Activated T-helper 17 cell treated with anti-CD3 and anti-CD28 coated beads, Interleukin-2, amount 50 U/mL, for 72 hours (primary cell): ENCODE measurements at regions not wholly inside any gene's neighbourhood (a gene's known extent, or its start where the extent isn't known, plus 50 kb on each side); places are given as distances from the start of the nearest gene placed in this dataset.

Source experiments
- ATAC-seq: fragments of 150-1000 bp; cut with Tn5 transposase; replicated peaks from 2 replicates; pipeline ENCODE4 v1.10.0; 2021; ENCODE audit warnings: mild to moderate bottlenecking, moderate library complexity
- H3K27ac Mint-ChIP-seq: one replicate; pipeline ENCODE4 v1.8.0; 2022; ENCODE audit warnings: mixed read lengths
- H3K27me3 Mint-ChIP-seq: one replicate; pipeline ENCODE4 v1.8.0; 2022; ENCODE audit warnings: mixed read lengths
- H3K36me3 Mint-ChIP-seq: one replicate; pipeline ENCODE4 v1.8.0; 2022; ENCODE audit warnings: low read depth, mild to moderate bottlenecking, mixed read lengths
- H3K4me1 Mint-ChIP-seq: one replicate; pipeline ENCODE4 v1.8.0; 2022; ENCODE audit warnings: mixed read lengths
- H3K4me3 Mint-ChIP-seq: one replicate; pipeline ENCODE4 v1.8.0; 2022; ENCODE audit warnings: mild to moderate bottlenecking, mixed read lengths
- H3K9me3 Mint-ChIP-seq: one replicate; pipeline ENCODE4 v1.8.0; 2022; ENCODE audit warnings: mixed read lengths

DNA sequence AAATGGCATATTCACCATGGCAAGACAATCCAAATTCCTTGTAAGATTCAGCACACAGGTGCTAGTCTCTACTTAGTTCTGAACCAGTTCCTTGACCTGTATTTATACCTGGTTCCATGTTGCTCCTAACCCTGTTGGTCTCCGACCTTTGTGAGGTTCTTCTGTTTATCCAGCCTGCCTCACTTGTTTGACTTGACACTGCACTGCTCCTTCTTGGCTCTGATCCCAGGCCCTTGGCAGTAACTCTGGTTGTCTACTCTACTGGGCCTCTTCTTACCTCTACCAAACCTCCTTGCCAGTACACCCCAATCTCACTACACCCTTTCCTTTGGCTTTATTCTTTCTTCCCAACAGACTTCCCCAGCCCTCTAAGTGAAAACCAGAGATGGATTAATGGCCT lies 419.4 kb upstream of the USP24 start:
- no peaks in the 10 kb centered on the region for H3K36me3 Mint-ChIP-seq
- ATAC-seq, result no peak

DNA sequence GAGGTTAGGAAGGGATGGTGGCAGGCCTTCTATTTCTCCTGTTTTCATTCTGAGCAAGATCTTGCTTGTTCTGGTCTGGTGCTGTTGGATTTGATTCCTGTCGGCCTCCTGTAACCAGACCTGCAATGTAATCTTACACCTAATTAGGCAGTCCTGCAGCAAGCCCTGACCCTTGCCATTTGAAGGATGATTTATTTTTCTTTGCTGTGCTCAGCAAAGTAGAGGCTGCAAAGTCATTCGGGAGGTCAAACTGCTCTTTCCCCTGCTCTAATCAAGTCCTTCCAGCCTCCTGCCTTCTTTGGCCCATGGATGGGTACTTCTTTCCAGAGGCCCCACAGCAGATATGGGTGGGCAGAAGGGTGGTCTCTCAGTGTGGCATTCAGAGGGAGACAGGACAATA lies 417.7 kb upstream of the USP24 start:
- H3K36me3 Mint-ChIP-seq, result no peaks in the 10 kb centered on the region
- H3K9me3 Mint-ChIP-seq, result no peaks in the 10 kb centered on the region
- H3K27ac Mint-ChIP-seq, result no peak overlapping the region
- H3K27me3 Mint-ChIP-seq, result peaks cover 25% of the 10 kb centered on the region
- no peak for ATAC-seq
- no peak overlapping the region for H3K4me3 Mint-ChIP-seq
- H3K4me1 Mint-ChIP-seq, result no peaks in the 10 kb centered on the region

More for the DNA sequence above, 419.4 kb upstream of the USP24 start:
- Mint-ChIP-seq H3K4me3 (no peak overlapping the region), H3K9me3 (no peaks in the 10 kb centered on the region), H3K27ac (no peak overlapping the region), H3K4me1 (no peaks in the 10 kb centered on the region), H3K27me3 (peaks cover 26% of the 10 kb centered on the region)

DNA sequence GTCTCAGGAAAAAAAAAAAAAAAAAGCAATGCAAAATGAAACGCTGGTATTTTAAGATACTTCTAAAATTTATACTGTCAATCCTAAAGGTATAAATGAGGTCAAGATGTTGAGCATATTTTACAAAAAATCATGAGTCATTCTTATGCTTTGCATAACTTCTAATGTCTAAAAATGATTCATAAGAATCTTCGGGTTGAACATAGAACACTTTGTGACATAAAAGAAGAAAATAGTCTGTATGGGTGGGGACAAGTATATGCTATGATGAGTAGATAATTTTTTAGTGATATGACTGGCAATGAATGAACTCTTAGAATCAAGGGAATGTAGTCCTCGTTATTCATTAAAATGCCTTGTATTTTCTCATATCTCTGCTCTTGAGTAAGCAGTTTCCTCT lies 416.9 kb upstream of the USP24 start:
- Mint-ChIP-seq H3K4me1 (no peaks in the 10 kb centered on the region), H3K9me3 (no peaks in the 10 kb centered on the region), H3K27me3 (peaks cover 27% of the 10 kb centered on the region), H3K27ac (no peak overlapping the region), H3K4me3 (no peak overlapping the region), H3K36me3 (no peaks in the 10 kb centered on the region)
- peak; percentile 66 for ATAC-seq

DNA sequence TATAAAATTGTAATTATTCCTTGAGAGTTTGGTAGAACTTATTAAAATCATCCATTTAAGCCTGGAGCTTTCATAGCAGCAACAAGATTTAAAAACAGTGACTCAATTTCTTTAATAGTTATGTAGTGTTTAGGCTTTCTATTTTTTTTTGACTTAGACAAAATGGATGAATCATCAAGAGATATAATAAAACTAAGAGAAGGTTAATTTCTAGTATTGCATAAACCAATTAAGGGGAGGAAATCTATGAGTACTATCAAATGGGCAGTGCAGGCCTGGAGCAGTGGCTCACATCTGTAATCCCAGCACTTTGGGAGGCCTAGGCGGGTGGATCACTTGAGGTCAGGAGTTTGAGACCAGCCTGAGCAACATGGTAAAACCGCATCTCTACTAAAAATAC lies 416.3 kb upstream of the USP24 start:
- Mint-ChIP-seq H3K9me3 (no peaks in the 10 kb centered on the region), H3K27ac (no peak overlapping the region), H3K4me1 (no peaks in the 10 kb centered on the region), H3K27me3 (peaks cover 22% of the 10 kb centered on the region), H3K36me3 (no peaks in the 10 kb centered on the region), H3K4me3 (no peak overlapping the region)
- no peak for ATAC-seq

DNA sequence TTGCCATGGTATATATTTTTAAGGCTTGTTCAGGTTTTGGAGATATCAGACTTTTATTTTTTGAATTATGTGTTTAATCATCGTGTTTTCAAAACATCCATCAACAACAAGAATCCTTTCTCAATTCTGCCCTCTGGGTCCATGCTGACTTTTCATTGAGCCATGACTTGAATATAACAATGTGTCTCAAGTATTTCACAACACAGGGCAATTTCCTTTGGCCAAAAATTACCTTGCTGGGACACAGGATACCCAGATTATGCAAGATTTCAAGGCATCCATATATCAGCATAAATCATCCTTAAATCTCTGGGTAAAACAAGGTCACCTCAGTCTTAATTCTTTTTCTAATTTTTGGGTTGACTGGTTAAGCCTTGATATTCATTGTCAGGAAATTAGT lies 411.2 kb upstream of the USP24 start:
- no peak for ATAC-seq
- H3K4me3 Mint-ChIP-seq, result no peak overlapping the region
- H3K4me1 Mint-ChIP-seq, result no peaks in the 10 kb centered on the region
- H3K27me3 Mint-ChIP-seq, result peaks cover 9% of the 10 kb centered on the region
- no peak overlapping the region for H3K27ac Mint-ChIP-seq
- H3K9me3 Mint-ChIP-seq, result no peaks in the 10 kb centered on the region
- H3K36me3 Mint-ChIP-seq, result no peaks in the 10 kb centered on the region

DNA sequence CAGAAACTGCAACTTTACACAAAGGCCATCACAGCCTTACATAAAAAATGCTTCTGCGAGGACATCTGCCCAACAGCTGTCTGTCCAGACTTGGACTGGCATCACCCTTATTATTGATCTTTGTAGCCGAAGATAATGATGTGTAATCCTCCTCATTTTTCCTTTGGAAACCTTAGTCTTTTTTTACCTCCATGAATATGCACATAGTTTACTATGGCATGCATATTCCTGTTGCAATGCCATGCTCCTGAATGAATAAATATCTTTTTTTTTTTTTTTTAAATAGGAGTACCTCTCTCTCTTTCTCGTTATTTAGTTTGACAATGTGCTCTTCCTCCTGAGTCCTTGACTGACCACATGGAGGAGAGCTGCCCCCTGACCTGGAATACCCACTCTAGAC lies 409.6 kb upstream of the USP24 start:
- H3K4me3 Mint-ChIP-seq, result no peak overlapping the region
- H3K27ac Mint-ChIP-seq, result no peak overlapping the region
- H3K27me3 Mint-ChIP-seq, result peaks cover 9% of the 10 kb centered on the region
- no peak for ATAC-seq
- no peaks in the 10 kb centered on the region for H3K9me3 Mint-ChIP-seq
- no peaks in the 10 kb centered on the region for H3K36me3 Mint-ChIP-seq
- H3K4me1 Mint-ChIP-seq, result no peaks in the 10 kb centered on the region

DNA sequence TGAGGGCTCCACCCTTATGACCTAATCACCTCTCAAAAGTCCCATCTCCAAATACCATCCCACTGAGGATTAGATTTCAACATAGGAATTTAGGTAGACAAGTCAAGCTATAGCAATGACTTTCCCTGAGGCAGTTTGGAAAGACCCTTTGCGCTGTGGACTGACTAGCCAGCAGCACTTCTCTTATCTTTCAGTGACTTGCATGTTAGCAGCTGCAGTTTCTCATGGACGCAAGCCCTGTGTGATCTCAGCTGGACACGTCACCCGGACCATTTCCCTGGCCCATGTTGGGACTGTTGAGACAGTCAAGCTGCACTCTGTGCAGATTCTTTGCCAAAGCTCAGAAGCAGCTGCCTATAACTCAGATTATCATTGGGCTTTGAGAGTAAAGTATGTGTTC lies 408.1 kb upstream of the USP24 start:
- ATAC-seq, result no peak
- Mint-ChIP-seq H3K27me3 (peaks cover 9% of the 10 kb centered on the region), H3K27ac (no peak overlapping the region), H3K36me3 (no peaks in the 10 kb centered on the region), H3K9me3 (no peaks in the 10 kb centered on the region), H3K4me3 (no peak overlapping the region), H3K4me1 (no peaks in the 10 kb centered on the region)

DNA sequence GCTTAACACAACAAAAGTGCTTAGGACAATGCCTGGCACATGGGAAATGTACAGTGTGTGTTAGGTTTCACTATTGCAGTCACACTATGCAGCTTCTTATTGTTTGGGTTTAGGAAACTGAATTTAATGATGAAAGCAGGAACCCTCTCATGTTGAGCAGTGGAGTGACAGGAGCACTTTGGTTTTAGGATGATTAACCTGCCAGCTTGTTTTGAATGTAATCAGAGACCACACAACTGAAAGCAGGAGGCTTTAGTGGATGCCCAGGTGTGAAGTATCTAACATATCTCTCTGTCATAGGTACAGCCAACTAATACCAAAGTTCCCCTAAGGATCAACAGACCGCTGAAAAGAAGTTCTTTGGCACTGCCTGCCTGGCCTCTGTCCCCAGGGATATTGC lies 406.9 kb upstream of the USP24 start:
- Mint-ChIP-seq H3K9me3 (no peaks in the 10 kb centered on the region), H3K36me3 (no peaks in the 10 kb centered on the region), H3K4me1 (no peaks in the 10 kb centered on the region), H3K27ac (no peak overlapping the region), H3K27me3 (peaks cover 4% of the 10 kb centered on the region), H3K4me3 (no peak overlapping the region)
- ATAC-seq, result no peak

DNA sequence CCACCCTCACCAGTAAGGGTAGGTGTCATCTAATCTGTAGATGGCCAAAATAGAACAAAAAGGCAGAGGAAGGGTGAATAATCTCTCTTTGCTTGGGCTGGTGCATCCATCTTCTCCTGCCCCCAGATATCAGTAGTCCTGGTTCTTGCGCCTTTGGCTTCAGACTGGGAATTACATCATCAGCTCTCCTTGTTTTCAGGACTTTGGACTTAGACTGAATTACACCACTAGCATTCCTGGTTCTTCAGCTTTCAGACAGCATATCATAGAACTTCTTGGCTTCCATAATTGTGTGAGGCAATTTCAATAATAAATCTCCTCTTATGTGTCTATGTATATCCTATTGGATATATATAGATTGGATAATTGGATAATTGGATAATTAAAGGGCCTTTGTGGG lies 403.0 kb upstream of the USP24 start:
- no peak overlapping the region for H3K27ac Mint-ChIP-seq
- no peak overlapping the region for H3K4me3 Mint-ChIP-seq
- no peak for ATAC-seq
- H3K36me3 Mint-ChIP-seq, result no peaks in the 10 kb centered on the region
- H3K27me3 Mint-ChIP-seq, result peaks cover 8% of the 10 kb centered on the region
- H3K9me3 Mint-ChIP-seq, result no peaks in the 10 kb centered on the region
- H3K4me1 Mint-ChIP-seq, result no peaks in the 10 kb centered on the region

DNA sequence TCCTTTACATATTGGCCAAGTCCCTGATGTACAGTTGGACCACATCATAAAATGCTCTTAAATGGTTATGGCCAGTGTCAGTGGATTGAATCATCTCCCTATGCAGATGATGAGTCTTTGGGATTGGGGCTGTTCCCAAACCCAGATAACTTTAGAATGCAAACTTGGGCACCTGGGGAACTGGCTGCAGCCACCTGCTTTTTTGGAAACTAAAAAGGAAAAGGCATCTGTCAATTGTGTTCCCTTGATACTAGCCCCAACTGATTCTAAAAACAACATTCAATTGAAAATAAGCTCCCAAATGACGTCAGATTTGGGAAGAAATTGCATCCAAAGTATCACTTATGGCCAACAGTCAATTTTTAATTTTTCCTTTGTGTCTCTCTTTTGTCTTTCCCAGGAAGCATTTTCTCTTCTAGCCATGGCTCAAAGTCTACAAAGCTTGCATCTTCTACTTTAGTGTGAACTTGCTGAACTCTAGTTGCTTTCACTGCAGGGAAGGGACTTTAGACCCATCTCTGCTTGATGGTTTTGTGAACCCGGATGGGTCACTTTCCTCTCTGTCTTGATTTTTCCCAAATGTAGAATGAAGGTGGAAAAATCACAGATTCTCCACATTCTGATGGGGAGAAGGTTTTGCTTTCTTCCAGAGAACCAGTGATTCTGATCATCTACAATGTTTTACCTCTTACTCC lies 402.3 kb upstream of the USP24 start:
- Mint-ChIP-seq H3K9me3 (no peaks in the 10 kb centered on the region), H3K27ac (no peak overlapping the region), H3K36me3 (no peaks in the 10 kb centered on the region), H3K4me1 (no peaks in the 10 kb centered on the region), H3K4me3 (no peak overlapping the region), H3K27me3 (peaks cover 10% of the 10 kb centered on the region)
- ATAC-seq, result no peak

DNA sequence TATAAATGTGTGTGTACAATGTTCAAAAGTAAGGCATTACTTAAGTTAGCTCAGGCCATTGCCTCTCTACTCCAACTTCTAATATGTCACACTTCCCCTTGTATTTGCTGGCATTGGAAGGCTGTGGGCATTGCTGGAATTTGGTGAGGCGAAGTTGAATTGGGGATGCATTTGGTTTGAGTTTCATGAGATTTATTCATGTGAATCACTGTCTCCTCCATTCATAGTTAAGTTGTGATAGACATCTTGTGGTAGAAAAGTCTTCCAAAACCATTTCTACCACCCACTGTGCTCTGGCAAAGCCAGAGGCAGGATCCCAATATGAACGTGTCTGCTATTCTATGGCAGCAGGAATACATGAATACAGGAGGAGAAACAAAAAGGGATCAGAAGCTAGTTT lies 397.8 kb upstream of the USP24 start:
- ATAC-seq, result no peak
- peaks cover 24% of the 10 kb centered on the region for H3K27me3 Mint-ChIP-seq
- H3K36me3 Mint-ChIP-seq, result no peaks in the 10 kb centered on the region
- H3K9me3 Mint-ChIP-seq, result no peaks in the 10 kb centered on the region
- no peak overlapping the region for H3K27ac Mint-ChIP-seq
- no peak overlapping the region for H3K4me3 Mint-ChIP-seq
- H3K4me1 Mint-ChIP-seq, result no peaks in the 10 kb centered on the region

DNA sequence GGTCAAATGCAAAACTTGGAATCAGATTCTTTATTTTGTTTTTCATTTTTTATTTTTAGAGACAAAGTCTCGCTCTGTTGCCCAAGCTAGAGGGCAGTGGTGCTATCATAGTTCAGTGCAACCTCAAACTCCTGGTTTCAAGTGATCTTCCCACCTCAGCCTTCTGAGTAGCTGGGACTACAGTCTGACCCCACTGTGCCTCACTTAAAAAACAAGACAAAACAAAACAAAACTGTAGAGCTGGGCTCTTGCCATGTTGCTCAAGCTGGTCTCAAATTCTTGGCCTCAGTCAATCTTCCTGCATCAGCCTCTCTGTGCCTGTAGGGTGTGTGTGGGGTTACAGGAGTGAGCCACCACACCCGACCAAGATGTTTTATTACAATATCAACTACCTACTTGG lies 396.0 kb upstream of the USP24 start:
- no peaks in the 10 kb centered on the region for H3K4me1 Mint-ChIP-seq
- H3K9me3 Mint-ChIP-seq, result no peaks in the 10 kb centered on the region
- H3K4me3 Mint-ChIP-seq, result no peak overlapping the region
- peaks cover 21% of the 10 kb centered on the region for H3K27me3 Mint-ChIP-seq
- no peaks in the 10 kb centered on the region for H3K36me3 Mint-ChIP-seq
- no peak overlapping the region for H3K27ac Mint-ChIP-seq
- no peak for ATAC-seq

DNA sequence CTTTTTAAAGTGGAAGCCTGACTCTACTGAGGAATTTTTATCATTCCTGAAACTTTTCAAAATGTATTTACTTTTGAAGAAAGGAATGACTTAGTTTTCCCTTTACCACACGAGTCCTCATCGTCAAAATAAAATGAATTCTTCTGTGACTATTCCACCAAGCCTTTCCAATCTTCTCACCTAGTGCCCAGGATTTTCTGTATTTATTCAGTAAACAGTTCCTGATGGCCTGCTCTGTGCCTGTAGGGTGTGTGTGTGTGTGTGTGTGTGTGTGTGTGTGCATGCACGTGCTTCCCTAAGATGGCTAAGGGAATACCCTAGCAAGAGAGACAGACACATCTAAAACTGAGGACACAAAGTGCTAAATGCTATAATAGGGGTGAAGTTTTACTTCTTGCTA lies 395.0 kb upstream of the USP24 start:
- Mint-ChIP-seq H3K27me3 (peaks cover 20% of the 10 kb centered on the region), H3K4me3 (no peak overlapping the region), H3K9me3 (no peaks in the 10 kb centered on the region), H3K4me1 (no peaks in the 10 kb centered on the region), H3K27ac (no peak overlapping the region), H3K36me3 (no peaks in the 10 kb centered on the region)
- no peak for ATAC-seq

DNA sequence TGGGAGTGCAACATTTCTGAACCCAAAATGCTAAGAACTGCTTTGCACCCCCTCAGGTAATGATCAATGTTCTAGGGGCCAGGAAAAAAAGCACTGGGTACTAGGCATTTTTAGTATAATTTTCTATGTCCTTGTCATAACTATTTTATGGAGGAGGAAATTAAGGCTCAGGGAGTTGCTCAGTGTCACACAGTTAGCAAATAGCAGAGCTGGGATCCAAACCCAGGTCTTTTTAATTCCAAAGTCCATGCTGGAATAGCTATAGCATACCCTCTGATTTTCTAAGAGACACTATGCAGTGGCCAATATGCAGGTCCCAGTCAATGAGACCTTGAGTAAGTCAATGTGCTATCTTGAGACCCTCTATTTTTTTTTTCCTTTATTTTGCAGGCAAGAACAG lies 394.5 kb upstream of the USP24 start:
- Mint-ChIP-seq H3K4me1 (no peaks in the 10 kb centered on the region), H3K4me3 (no peak overlapping the region), H3K9me3 (no peaks in the 10 kb centered on the region), H3K27ac (no peak overlapping the region), H3K27me3 (peaks cover 20% of the 10 kb centered on the region), H3K36me3 (no peaks in the 10 kb centered on the region)
- no peak for ATAC-seq

DNA sequence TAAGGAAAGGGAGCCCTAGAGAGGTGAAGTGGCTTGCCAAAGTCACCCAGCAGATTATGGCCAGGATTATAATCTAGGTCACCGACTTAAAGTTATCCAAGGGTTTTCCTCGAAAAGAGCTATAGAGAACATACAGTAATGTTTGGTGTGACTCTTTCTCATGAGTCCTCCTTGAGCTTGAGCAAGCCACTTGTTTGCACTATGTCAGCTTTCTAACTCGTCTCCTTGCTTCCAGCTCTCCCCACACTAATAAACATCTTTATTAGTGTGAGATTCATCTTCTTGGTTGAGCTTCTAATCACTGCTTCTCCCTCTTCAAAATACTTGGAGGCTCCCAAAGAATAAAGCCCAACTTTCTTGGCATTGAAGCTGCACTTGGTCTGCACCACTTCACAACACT lies 390.0 kb upstream of the USP24 start:
- Mint-ChIP-seq H3K4me3 (no peak overlapping the region), H3K27ac (no peak overlapping the region), H3K4me1 (no peaks in the 10 kb centered on the region), H3K9me3 (no peaks in the 10 kb centered on the region), H3K27me3 (peaks cover 13% of the 10 kb centered on the region), H3K36me3 (no peaks in the 10 kb centered on the region)
- ATAC-seq, result no peak

DNA sequence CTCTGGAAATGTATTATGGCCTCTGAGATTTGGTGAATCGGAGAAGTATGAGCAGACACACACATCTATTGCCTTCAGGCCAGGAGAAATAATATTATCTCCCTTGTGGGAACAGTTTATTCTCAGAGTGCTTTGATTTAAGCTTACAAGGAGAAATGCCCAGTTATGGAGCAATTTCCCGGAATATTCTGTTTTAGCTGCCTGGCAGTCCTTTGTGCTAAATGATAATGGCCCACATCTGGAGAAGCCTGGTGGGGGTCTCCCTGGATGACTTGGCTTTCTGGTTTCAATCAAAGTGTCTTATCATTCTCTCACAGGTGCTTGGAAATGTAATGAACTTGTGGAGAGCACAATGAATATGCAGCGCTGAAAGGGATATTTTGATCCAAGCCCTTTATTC lies 389.6 kb upstream of the USP24 start:
- Mint-ChIP-seq H3K36me3 (no peaks in the 10 kb centered on the region), H3K4me3 (no peak overlapping the region), H3K4me1 (no peaks in the 10 kb centered on the region), H3K27me3 (peaks cover 13% of the 10 kb centered on the region), H3K9me3 (no peaks in the 10 kb centered on the region), H3K27ac (no peak overlapping the region)
- ATAC-seq, result no peak
